Activated T-helper 1 cell treated with anti-CD3 and anti-CD28 coated beads, Interleukin-2, amount 50 U/mL, for 16 hours (primary cell): ENCODE measurements at regions not wholly inside any gene's neighbourhood (a gene's known extent, or its start where the extent isn't known, plus 50 kb on each side); places are given as distances from the start of the nearest gene placed in this dataset.

Experiments used
- DNase-seq, 2 donors: peaks; one replicate each; pipeline ENCODE4 v3.0.0-alpha.2; 2020; ENCODE audit warnings: low read depth in 1 of 2, low spot score in 1 of 2

DNA sequence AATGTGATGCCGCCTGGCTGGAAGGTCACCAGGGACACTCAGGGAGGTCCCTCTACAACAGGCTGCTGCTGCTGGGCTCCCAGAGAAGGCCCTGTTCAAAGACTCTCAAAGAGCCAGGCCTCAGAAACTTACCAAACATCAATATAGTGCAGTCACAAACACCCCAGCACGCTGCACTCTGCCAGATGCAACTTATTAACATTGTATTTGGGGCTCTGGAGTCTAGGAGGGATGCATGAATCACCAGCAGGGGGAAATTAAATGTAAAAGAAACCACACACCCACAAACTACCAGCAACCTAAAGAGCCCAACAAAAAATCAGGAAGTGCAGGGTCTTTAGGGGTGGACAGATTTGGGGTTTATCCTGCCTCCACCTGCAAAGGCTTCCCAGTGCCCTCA lies 74.6 kb upstream of the SPATA12 start:
- no peak for DNase-seq

DNA sequence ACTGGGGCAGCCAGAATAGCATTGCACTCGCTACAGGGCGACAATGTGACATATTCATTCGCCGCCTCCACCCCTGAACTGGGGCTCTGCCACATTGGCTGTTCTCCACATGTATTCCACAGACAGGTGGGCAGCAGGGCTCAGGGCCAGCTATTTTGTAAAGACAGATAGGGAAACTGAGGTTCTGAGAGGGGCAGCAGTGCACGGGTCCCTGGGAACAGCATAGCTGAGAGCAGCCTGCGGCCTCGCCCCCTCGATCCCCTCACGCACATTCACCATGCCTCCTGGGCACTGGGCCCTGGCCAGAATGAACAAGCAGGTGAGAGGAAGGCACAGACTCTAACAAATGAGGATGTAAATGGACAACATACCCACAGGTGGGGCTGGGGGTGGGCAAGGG lies 75.0 kb upstream of the SPATA12 start:
- DNase-seq = no peak

DNA sequence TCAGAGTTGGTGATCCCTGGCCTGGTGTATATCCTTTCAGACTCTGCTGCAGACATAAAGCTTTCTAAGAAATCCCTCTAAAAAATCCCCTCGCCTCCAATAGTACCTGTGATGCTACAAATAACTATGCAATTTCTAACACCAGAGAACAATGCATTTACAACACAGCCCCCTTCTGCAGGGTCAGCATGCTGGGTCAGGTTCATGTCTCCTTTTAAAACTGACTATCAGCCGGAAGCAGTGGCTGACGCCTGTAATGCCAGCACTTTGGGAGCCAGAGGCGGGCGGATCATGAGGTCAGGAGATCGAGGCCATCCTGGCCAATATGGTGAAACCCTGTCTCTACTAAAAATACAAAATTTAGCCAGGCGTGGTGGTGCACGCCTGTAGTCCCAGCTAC lies 77.0 kb upstream of the SPATA12 start:
- no peak for DNase-seq

DNA sequence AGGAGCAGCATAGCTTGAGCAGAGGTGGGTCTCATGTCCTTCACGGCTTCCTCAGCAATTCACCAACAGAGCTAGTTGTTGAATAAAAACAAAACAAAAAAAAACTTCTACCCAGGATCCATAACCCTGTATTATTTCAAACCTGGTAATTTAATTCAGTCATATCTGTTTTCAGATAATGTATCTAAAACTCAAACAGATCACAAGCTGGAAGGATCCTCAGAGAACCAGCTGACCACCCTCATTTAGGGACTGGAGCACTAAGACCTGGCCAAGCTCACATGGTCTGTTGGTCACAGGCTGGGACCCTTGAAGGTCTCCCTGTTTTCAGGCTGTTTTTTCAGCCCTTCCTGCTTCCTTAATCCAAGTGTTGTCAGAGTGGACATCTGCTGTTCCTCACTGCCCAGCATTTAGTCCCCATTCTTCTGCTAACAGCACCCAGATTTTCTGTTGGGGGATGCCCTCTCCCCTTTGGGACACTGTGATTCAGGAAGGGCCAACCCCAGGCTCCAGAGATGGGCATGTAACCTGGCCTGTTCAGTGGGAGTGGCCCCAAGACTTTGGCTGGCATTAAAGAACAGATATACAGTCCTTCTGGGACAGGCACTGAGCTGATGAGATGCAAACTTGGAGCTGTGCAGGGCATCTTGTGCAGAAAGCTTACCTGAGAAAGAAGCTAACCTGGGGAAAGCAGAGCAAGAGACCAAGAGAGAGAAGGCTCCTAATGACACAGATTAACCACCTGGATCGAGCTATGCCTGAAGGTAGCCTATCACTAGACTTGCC lies 78.8 kb upstream of the SPATA12 start:
- no peak for DNase-seq

DNA sequence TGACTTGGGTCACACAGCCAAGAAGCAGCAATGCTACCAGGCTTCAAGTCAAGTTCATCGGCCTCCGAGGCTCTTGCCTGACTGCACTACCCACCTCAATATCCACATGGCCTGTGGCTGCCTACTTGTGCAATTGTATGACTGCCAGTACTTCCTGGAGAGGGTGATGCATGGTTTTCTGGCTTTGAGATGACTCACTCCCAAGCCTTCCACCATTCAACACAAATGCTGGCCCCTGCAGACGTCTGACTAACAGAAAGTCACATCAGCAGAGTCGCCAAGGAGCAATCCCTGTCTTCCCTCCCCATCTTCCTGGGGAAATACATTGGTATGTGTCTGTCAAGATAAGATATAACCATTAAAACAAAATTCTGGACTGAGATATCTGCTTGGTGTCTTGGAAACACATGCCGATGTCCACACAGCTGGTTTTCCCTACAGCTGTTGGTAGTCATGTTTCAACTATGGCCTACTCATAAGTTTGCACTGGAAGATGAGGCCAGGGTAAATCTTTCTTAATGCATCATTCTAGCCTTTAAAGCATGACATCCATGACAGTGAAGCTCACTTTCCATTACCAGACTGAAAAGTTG lies 79.6 kb upstream of the SPATA12 start:
- DNase-seq = peak in 1 of 2 donors; percentile 8

DNA sequence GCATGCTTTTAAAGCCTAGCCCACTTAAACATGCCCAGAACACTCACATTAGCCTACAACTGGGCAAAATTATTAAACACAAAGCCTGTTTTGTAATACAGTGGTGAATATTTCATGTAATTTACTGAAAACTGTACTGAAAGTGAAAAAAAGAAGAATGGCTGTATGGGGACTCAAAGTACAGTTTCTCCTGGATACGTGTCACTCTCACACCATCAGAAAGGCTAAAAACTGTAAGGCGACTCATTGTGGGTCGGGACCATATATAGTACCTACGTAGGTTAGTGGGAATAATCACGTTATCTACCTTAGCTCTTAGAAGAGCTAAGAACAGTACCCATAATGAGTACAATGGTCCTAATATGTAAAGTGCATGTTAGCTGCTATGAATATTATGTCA lies 80.2 kb upstream of the SPATA12 start:
- DNase-seq = no peak

DNA sequence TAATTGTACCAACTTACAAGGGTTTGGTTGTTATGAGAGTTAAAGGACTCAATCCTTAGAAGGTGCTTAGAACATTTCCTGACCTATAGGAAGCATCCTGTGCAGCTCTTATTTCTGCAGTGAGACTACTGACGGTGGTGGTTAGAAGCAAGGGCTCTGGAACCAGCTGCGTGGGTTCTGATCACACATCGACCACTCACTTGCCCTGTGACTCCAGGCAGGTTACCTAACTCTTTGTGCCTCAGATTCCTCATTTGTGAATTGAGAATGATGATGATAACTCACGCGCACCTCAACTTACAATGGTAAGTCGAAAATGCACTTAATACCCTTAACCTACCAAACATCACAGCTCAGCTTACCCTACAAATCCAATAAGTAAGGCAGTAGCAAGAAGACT lies 80.7 kb upstream of the SPATA12 start:
- no peak for DNase-seq

DNA sequence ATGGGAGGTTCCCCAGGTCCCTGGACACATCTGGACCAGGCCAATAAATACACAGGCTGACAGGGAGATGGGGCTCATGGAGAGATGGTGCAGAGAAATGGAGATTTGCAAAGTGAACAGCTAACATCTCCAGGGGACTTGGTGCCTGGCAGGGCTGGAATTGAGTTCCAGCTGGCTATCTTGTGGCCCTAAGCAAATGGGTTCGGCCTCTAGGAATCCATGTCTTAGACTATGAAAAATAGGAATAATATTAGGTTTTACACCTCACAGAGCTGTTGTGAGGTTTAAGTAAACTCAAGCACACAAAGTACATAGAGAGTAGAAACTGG lies 82.9 kb upstream of the SPATA12 start:
- no peak for DNase-seq

DNA sequence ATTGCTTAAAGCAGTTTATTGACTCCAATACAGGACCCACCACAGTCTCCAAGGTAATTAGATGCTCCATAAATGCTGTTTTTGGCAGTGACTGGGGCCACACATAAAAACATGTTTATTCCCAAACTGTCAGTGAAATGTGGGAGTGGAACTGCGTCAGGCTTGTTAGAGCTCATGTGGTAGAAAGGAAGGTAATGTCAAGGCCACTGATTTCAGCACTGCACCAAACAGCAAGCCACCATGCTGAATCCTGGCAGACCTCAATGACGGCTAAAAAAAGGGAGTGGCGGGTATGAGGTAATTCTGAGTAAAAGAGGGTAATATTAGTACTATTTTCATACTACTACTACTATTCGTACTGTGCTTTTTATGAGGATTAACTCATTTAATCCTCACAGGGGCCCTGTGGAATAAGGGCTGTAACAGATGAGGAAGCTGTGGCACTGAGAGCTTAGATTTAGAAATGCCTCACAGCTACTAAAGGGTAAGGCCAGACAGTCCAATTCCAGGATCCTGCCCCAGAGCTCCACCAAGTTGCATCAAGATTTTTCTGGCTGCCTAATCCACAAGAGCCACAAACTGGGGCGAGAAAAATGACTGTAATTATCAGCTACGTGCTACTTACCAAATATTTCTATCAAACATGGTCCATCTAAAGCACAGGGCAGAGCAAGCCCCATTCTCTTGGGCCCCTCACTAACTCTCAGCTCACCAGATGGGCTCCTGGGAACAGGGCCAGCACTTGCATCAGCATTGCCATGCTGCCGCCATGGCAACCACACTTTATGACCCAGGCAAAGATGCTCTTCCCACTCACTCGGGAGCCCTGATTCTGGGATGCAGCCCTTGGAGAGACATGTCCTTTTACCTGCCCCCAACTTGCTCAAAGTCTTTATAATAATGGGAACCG lies 83.6 kb upstream of the SPATA12 start:
- no peak for DNase-seq

DNA sequence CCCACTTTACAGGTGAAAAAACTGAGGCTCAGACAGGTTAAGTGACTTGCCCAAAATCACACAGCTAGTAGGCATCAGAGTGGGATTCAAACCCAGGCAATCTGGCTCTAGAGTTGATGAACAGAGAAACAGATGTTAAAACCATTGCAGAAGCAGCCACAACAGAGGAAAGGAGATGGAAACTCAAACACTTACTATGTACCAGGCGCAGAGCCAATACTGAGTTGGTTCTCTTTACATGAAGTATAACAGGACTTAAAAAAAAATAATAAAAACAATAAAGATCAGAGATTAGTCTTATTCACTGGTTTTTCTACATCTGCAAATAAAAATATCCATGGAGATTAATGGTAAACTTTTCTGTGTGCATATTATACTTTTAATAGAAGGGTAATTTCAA lies 84.9 kb upstream of the SPATA12 start:
- DNase-seq = no peak

DNA sequence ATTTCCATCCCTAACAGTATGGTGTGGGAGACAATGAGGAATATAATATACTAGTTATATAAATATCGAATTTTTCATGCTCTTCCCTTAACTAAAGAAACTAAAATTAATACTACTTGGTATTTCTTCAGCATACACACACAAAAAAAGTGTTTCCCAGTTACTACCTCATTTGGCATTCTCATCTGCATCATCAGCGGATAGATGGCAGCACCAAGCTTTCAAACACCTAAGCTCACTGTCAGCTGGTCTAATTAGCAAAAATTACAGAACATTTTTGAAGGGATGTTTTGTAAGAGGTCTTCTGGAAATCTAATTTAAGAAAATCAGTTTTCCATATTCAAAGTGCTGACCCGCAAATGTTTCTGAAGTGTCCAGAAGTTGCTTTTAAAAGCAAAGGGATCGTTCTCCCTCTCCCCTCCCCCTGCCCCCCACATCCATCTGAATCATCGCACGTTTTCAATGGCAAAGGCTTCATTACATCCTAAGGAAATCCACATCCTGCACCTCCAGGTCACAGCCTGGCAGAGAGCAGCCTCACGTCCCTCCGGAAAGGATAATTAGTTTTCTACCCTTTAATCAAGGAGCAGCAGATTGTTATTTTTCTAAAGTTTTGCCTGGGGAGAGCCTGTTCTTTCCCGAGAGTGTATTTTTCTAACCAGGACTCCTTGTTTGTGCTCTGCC lies 86.1 kb upstream of the SPATA12 start:
- DNase-seq = no peak

DNA sequence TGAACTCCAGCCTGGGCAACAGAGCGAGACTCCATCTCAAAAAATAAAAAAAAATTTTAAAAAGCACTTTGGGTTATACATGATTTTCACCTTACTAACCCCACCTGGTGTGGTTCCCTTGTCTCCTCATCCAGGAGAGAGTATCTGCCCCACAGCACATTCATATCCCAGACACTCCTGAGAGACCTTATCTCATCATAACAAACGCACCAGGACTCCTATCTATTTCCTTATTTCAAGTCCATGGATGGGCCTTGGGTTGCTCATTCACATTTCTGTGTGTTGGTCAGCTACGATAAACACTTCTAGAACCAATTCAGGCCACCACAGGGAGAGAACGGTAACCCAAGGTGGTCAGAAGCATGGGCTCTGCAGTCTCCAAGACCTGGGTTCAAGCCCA lies 88.6 kb upstream of the SPATA12 start:
- DNase-seq = no peak

DNA sequence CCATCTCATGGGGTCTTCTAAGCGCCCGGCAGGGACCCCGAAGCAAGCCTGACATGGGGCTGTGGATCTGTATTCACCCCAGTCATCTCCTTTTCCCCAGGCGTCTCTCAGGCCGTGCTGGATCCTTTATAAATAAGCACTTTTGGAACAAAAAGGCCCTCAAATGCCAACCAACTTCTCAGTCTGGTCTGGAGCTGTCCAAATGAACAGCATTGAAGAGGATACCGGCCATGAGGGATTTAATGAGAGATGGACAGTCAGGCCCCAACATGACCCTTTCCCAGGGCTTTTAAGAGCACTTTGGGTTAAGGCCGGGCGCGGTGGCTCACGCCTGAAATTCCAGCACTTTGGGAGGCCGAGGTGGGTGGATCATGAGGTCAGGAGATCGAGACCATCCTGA lies 89.2 kb upstream of the SPATA12 start:
- no peak for DNase-seq

DNA sequence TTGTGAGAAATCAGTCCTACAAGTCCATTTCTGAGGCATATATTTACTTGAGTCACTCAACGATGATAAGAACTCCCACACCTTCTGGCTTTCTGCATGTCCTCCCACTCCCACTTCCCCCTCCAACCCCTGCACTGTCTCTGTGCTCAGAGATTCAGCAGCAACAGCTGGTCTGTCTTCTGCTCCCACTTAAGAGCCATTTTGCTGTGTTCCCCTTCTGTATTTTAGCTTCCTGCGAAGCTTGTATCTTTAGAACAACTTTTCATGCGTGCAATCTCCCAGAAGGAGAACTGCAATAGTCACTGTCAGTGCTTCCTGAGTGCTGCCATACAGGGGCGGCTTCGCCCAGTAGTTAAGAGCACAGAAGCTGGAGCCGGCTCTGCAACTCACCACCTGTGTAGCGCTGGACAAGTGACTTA lies 90.0 kb upstream of the SPATA12 start:
- DNase-seq = no peak

DNA sequence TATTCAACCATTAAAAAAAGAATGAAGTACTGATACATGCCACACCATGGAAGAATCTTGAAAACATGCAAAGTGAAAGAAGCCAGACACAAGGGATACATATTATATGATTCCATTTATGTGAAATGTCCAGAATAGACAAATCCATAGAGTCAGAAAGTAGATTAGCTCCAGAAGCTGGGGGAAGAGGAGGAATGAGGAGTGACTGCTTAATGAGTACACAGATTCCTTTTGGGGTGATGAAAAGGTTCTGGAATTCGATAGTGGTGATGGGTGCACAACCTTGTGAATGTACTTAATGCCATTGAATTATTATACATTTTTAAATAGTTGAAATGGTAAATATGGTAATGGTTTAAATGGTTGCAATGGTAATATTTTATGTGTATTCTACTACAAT lies 90.6 kb upstream of the SPATA12 start:
- no peak for DNase-seq

DNA sequence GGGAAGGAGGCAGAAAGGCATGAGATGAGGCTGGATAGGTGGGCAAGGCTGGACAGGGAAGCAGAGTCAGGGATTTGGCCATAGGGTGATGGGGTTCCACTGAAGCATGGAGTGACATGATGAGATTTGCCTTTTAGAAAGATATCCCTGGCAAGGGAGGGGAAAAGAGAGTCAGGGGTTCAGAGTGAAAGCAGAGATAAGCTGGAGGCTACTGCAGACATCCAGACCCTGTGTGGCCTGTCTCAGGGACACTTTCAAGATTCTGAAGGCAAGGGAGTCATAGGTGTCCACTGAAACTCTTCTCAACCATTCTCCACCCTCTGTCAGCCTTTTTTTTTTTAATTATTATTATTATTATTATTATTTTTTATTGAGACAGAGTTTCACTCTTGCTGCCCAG lies 94.0 kb upstream of the SPATA12 start:
- DNase-seq = no peak

DNA sequence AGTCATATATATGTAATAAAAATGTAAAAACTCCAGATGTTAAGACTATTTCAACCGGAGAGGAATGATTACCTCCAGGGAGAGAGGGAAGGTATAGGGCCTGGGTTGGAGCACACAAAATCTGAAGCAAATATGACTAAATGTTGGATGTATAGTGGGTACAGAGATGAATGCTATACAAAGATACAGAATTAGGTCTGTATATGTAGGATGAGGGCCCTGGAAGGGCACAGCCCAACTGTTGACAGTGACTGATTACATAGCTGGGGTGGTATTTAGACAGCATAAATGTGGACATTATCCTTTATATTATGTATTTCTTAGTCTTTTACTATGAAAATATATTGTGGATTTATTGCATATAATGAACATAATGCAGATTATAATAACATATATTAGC lies 94.4 kb upstream of the SPATA12 start:
- no peak for DNase-seq

DNA sequence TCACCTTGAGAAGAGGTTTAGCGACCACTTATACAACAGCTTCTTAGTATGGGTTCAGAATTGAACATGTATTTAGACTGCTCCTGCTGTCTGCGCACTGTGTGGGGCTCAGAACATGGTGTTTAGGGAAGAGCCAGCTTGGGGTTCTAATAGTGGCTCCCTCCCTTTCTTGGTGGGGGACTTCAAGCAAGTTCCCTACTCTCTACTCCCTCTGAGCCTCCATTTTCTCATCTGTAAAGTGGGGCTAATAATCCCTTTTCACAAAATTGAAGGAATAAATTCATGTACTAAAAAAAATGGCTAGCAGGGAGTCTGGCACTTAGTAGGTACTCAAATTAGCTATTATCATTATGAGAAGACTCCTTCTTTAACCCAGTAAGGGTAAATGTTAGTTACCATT lies 97.5 kb upstream of the SPATA12 start:
- no peak for DNase-seq

DNA sequence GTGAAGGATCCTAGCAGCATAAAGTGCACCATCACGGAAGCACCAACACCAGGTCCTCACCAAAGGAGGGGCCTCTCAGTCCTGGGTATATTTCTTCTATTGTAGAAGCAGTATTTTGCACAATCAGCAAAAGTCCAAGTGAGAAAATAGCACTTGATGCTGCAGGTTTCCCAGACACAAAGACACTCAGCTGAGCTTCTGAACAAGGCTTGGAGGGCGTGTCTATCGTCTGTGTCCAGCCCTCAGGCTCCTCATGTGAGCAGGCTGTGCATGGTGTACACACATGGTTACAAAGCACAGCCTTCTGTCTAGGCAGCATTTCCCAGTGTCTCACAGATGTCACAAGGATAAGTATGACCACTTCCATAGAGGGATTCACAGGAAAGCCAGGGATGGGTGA lies 98.3 kb upstream of the SPATA12 start:
- DNase-seq = no peak

DNA sequence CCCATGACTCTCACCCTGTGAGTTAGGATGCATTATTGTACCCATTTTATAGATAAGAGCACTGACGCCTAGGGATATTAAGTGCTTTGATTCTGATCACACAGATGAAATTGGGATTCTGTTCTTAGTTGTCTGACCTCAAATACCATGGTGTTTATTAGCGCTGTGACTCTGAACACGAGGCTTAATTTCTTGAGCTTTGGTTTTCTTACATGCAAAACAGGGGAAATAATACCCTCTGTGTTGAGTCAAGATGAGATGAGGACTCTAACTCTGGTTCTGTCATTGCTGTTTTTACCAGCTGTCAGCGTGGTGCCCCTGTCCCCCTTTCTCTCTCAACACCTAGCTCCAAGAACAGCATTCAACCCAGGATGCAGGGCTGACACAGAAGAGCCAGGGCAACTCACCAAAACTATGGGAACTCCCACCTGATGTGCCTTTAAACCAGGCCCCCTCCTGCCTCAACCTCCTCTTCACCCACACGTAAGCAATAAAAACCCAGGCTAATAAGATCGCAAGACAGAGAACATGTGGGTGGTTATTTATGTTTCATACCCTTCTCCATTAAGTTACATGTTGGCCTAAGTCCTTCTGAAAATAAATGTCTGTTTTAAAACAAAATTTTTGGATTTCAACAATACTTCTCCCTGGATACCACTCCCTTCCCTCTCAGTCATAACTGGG lies 100.1 kb upstream of the SPATA12 start:
- no peak for DNase-seq

DNA sequence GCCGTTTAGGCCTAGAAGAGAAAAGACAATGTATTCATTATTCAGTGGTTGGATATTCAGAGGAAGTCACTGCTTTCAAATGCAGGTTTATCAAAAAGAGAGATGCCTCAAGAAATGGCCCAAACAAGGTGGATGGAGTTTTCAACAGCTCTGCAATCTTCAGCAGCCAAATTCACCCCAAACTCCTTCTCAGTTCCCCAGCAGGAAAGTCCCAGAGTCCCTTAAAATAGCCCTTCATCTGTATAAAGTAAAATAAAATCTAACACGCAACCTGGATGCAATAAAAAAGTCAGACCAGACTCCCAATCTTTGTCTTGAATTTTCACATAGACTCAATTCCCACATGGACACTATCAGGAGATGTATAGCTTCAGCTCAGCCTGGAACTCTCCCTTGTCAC lies 101.6 kb upstream of the SPATA12 start:
- DNase-seq = no peak
